ENCODE measurements at regions not wholly inside any gene's neighbourhood (a gene's known extent, or its start where the extent isn't known, plus 50 kb on each side); places are given as distances from the start of the nearest gene placed in this dataset.

- no peaks in the 10 kb centered on the region for H3K79me2 ChIP-seq (ENCODE audit: insufficient read depth)
- H3K27ac ChIP-seq (ENCODE audit: low read depth in 2 of 2, low read length in 1 of 2): no peak overlapping the region
- TF ChIP-seq SIN3A (IDR thresholded peaks at IDR 0.05; ENCODE audit: borderline replicate concordance, low read depth, low read length) (no peak), POLR2AphosphoS5 (IDR thresholded peaks at IDR 0.05; ENCODE audit: low read depth, low read length) (no peak), TCF12 (IDR thresholded peaks at IDR 0.05) (no peak), USF2 (IDR thresholded peaks at IDR 0.05; ENCODE audit: borderline replicate concordance, low read depth, low read length) (no peak), EZH2phosphoT487 (IDR thresholded peaks at IDR 0.05; ENCODE audit: borderline replicate concordance, low read depth) (no peak), RFX5 (IDR thresholded peaks at IDR 0.05; ENCODE audit: low read length) (no peak), USF1 (IDR thresholded peaks at IDR 0.05; ENCODE audit: borderline replicate concordance, low read depth) (no peak), SMC3 (IDR thresholded peaks at IDR 0.05; ENCODE audit: low read depth, low read length) (no peak), CHD2 (IDR thresholded peaks at IDR 0.05; ENCODE audit: low read length, partially characterized antibody) (no peak), REST (IDR thresholded peaks at IDR 0.05; ENCODE audit: low read depth, low read length) (no peak), MEF2A (IDR thresholded peaks at IDR 0.05; ENCODE audit: borderline replicate concordance, low read depth) (no peak), RCOR1 (IDR thresholded peaks at IDR 0.05; ENCODE audit: low read length) (no peak), FOXM1 (IDR thresholded peaks at IDR 0.05; ENCODE audit: low read depth) (no peak), FOSL2 (IDR thresholded peaks at IDR 0.05; ENCODE audit: borderline replicate concordance, low read depth) (no peak)
- H3K4me1 ChIP-seq (ENCODE audit: control insufficient read depth in 1 of 2, insufficient read depth in 2 of 2, low read depth in 1 of 2, low read length in 1 of 2): no peaks in the 10 kb centered on the region
- no peak overlapping the region for H2AFZ ChIP-seq (ENCODE audit: low read depth)
- POLR2A ChIA-PET: no interaction called here
- H3K9me2 ChIP-seq: no peaks in the 10 kb centered on the region
- H3K4me2 ChIP-seq: no peak overlapping the region
- no peaks in the 10 kb centered on the region for H3F3A ChIP-seq (replicated peaks; ENCODE audit: insufficient read depth)
- H3K9ac ChIP-seq: no peak overlapping the region
- no peaks in the 10 kb centered on the region for H3K9me3 ChIP-seq
- CTCF ChIA-PET: no interaction called here
- no peaks in the 10 kb centered on the region for H3K36me3 ChIP-seq (replicated peaks in 1 of 2; ENCODE audit: control insufficient read depth in 1 of 2, insufficient read depth in 2 of 2, low read length in 1 of 2)
- DNase-seq: no peak
- WGBS (ENCODE audit: low lambda C conversion rate): 51% methylated on average over 18 of the region's 26 CpGs
- no peak overlapping the region for H3K4me3 ChIP-seq (ENCODE audit: low read depth in 2 of 2, low read length in 1 of 2)
- H4K20me1 ChIP-seq (ENCODE audit: insufficient read depth): no peaks in the 10 kb centered on the region
- H3K27me3 ChIP-seq (ENCODE audit: insufficient read depth): peaks cover 7% of the 10 kb centered on the region; the same call in 1 of the 2 replicates
Measured at GRCh38 chr21:41562101-41563000, 54.4 kb upstream of the TMPRSS2 start.

Measured in SK-N-SH (cell line).